Liver (tissue), 8 donors: ENCODE measurements at regions not wholly inside any gene's neighbourhood (a gene's known extent, or its start where the extent isn't known, plus 50 kb on each side); places are given as distances from the start of the nearest gene placed in this dataset.
"Not testable (repeated sequence)": the region's sequence is repeated elsewhere in the genome, so short reads cannot be mapped to it uniquely, and the experiment has no call there.

ENCODE experiments used
- DNase-seq: peaks from one replicate; pipeline ENCODE4 v3.0.0-alpha.2; 2017; ENCODE audit warnings: low spot score
- H3K27ac ChIP-seq, 2 donors: one replicate each; pipeline ENCODE4 v1.7.0; 2013; ENCODE audit warnings: inconsistent platforms in 2 of 2, low read length in 2 of 2, control low read depth in 1 of 2, low read depth in 1 of 2, mild to moderate bottlenecking in 1 of 2
- H3K27me3 ChIP-seq, 4 donors: one replicate each; pipeline versions ENCODE4 v1.6.1 to v1.7.0; 2013; ENCODE audit warnings: low read length in 3 of 4, inconsistent platforms in 1 of 4, mild to moderate bottlenecking in 1 of 4, moderate library complexity in 1 of 4; ENCODE audit not compliant: control insufficient read depth in 4 of 4, insufficient read depth in 4 of 4
- H3K36me3 ChIP-seq, 4 donors: one replicate each; pipeline versions ENCODE4 v1.6.1 to v1.7.0; 2013; ENCODE audit warnings: low read length in 3 of 4, mild to moderate bottlenecking in 3 of 4, low read depth in 1 of 4, moderate library complexity in 1 of 4; ENCODE audit not compliant: control insufficient read depth in 4 of 4, insufficient read depth in 3 of 4
- H3K4me1 ChIP-seq, 4 donors: one replicate each; pipeline versions ENCODE4 v1.6.1 to v1.7.0; 2013; ENCODE audit warnings: low read length in 3 of 4, mild to moderate bottlenecking in 3 of 4, moderate library complexity in 1 of 4; ENCODE audit not compliant: control insufficient read depth in 4 of 4, insufficient read depth in 4 of 4
- H3K4me3 ChIP-seq, 3 donors: one replicate each; pipeline versions ENCODE4 v1.6.1 to v1.7.0; 2013; ENCODE audit warnings: low read length in 3 of 3, control low read depth in 1 of 3, low read depth in 1 of 3, mild to moderate bottlenecking in 1 of 3
- H3K9ac ChIP-seq, 2 donors: one replicate each; pipeline ENCODE4 v1.7.0; 2013; ENCODE audit warnings: low read length in 2 of 2, mild to moderate bottlenecking in 2 of 2, moderate library complexity in 2 of 2, control low read depth in 1 of 2, low read depth in 1 of 2
- H3K9me3 ChIP-seq, 4 donors: one replicate each; pipeline versions ENCODE4 v1.6.1 to v1.7.0; 2013; ENCODE audit warnings: low read length in 3 of 4; ENCODE audit not compliant: control insufficient read depth in 4 of 4
- EGR1 ChIP-seq, 2 donors: IDR thresholded peaks; 2 replicates each; pipeline ENCODE4 v1.6.1; 2016 to 2018; ENCODE audit warnings: antibody characterized with exemption in 2 of 2, low read depth in 2 of 2
- FOXA1 ChIP-seq: IDR thresholded peaks from 2 replicates; pipeline ENCODE4 v1.6.1; 2016; ENCODE audit warnings: antibody characterized with exemption
- FOXA2 ChIP-seq: IDR thresholded peaks from 2 replicates; pipeline ENCODE4 v1.6.1; 2016; ENCODE audit warnings: antibody characterized with exemption
- GABPA ChIP-seq, 2 donors: IDR thresholded peaks in 1 of 2; conservative IDR thresholded peaks in 1 of 2; 2 replicates each; pipeline ENCODE4 v1.6.1; 2016; ENCODE audit warnings: antibody characterized with exemption in 2 of 2, mild to moderate bottlenecking in 1 of 2, moderate library complexity in 1 of 2
- HNF4A ChIP-seq, 2 donors: conservative IDR thresholded peaks; 2 replicates each; pipeline ENCODE4 v1.6.1; 2016; ENCODE audit warnings: antibody characterized with exemption in 2 of 2, mild to moderate bottlenecking in 2 of 2
- HNF4G ChIP-seq: IDR thresholded peaks from 2 replicates; pipeline ENCODE4 v1.6.1; 2016; ENCODE audit warnings: antibody characterized with exemption
- JUND ChIP-seq, 2 donors: IDR thresholded peaks; 2 replicates each; pipeline ENCODE4 v1.6.1; 2016; ENCODE audit warnings: antibody characterized with exemption in 2 of 2
- NR2F2 ChIP-seq: IDR thresholded peaks from 2 replicates; pipeline ENCODE4 v1.6.1; 2016; ENCODE audit warnings: antibody characterized with exemption
- RAD21 ChIP-seq, 2 donors: IDR thresholded peaks; 2 replicates each; pipeline ENCODE4 v1.6.1; 2016; ENCODE audit warnings: antibody characterized with exemption in 2 of 2, mild to moderate bottlenecking in 2 of 2
- RXRA ChIP-seq, 2 donors: IDR thresholded peaks; 2 replicates each; pipeline ENCODE4 v1.6.1; 2017 to 2018; ENCODE audit warnings: antibody characterized with exemption in 2 of 2, mild to moderate bottlenecking in 1 of 2
- SP1 ChIP-seq: IDR thresholded peaks from 2 replicates; pipeline ENCODE4 v1.6.1; 2018; ENCODE audit warnings: antibody characterized with exemption, mild to moderate bottlenecking
- TAF1 ChIP-seq: conservative IDR thresholded peaks from 2 replicates; pipeline ENCODE4 v1.6.1; 2016; ENCODE audit warnings: antibody characterized with exemption, mild to moderate bottlenecking
- YY1 ChIP-seq: IDR thresholded peaks from 2 replicates; pipeline ENCODE4 v1.6.1; 2016; ENCODE audit warnings: antibody characterized with exemption, mild to moderate bottlenecking
- WGBS: extraction: QIAGEN DNeasy Blood & Tissue Kit; methylation state at CpG from one replicate; pipeline ENCODE4 v1.1.7; 2013; 5-methylcytosine and 5-hydroxymethylcytosine counted together
- TF ChIP-seq, protein P1 (sequence below): fragments of 150-350 bp; IDR thresholded peaks from 2 replicates; pipeline ENCODE4 v1.5.1; 2017; ENCODE audit warnings: improper control_type of control experiment, low read depth, low read length; ENCODE audit not compliant: missing input control
- TF ChIP-seq, protein P2 (sequence below): IDR thresholded peaks from 2 replicates; pipeline ENCODE4 v1.6.1; 2016; ENCODE audit warnings: antibody characterized with exemption
- TF ChIP-seq, protein P3 (sequence below): IDR thresholded peaks from 2 replicates; pipeline ENCODE4 v1.6.1; 2016; ENCODE audit warnings: antibody characterized with exemption, mild to moderate bottlenecking
- TF ChIP-seq, protein P4 (sequence below): IDR thresholded peaks from 2 replicates; pipeline ENCODE4 v1.6.1; 2016; ENCODE audit warnings: antibody characterized with exemption
- donor health status: healthy.
- donor health status: healthy.
- donor health status: healthy.
- donor health status: healthy.
- donor health status: healthy.

DNA sequence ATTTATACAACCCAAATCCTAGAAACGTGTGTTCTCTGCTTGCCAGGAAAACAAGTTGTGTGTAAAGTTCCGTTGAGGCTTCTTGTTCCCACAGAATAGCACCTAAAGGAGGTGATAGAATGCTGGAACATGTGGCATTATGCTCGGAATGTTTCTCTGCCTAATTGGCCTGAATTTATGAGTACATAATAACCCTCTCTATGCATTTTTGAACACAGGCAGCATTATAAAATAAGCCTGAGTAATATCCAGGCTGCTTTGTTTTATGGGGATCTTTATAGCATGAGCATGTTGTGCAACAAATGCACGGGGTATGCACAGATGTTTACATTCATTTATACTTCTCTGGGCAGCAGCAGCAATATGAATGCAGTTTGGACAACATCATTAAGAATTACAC is 385.7 kb downstream of the MBD2 start:
- Histone ChIP-seq H3K9ac (no peak overlapping the region), H3K27ac (no peak overlapping the region)

DNA sequence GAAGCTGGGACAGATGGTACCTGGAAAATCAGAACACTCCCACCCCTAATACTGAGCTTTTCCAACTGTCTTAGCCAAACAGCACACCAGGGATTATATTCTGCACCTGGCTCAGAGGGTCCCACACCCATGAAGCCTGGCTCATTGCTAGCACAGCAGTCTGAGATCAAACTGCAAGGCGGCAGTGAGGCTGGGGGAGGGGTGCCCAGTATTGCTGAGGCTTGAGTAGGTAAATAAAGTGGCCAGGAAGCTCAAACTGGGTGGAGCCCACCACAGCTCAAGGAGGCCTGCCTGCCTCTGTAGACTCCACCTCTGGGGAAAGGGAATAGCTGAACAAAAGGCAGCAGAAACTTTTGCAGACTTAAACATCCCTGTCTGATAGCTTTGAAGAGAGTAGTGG is 403.3 kb downstream of the MBD2 start:
- not testable (repeated sequence) for DNase-seq, H3K9ac ChIP-seq, H3K27me3 ChIP-seq, H3K27ac ChIP-seq, H3K4me3 ChIP-seq, H3K4me1 ChIP-seq, H3K36me3 ChIP-seq, H3K9me3 ChIP-seq
- 13% methylated on average over 1 of the region's 1 CpG for WGBS

More for the DNA sequence above, 385.7 kb downstream of the MBD2 start:
- no peaks in the 10 kb centered on the region for H3K36me3 ChIP-seq
- no peaks in the 10 kb centered on the region for H3K4me1 ChIP-seq
- H3K4me3 ChIP-seq, result no peak overlapping the region
- H3K27me3 ChIP-seq, result no peaks in the 10 kb centered on the region
- peaks cover 0 to 7% (median 2%) of the 10 kb centered on the region in 4 donors for H3K9me3 ChIP-seq
- DNase-seq, result no peak
- WGBS, result 58% methylated on average over 4 of the region's 4 CpGs
- TF ChIP-seq FOXA2 (no peak), HNF4G (no peak), RAD21 (IDR thresholded peaks at IDR 0.05) (no peak), EGR1 (IDR thresholded peaks at IDR 0.05; ENCODE audit: low read depth in 2 of 2) (no peak), GABPA (IDR thresholded peaks at IDR 0.05 in 1 of 2, conservative IDR thresholded peaks at IDR 0.05 in 1 of 2) (no peak)
- TF ChIP-seq, protein P1, sequence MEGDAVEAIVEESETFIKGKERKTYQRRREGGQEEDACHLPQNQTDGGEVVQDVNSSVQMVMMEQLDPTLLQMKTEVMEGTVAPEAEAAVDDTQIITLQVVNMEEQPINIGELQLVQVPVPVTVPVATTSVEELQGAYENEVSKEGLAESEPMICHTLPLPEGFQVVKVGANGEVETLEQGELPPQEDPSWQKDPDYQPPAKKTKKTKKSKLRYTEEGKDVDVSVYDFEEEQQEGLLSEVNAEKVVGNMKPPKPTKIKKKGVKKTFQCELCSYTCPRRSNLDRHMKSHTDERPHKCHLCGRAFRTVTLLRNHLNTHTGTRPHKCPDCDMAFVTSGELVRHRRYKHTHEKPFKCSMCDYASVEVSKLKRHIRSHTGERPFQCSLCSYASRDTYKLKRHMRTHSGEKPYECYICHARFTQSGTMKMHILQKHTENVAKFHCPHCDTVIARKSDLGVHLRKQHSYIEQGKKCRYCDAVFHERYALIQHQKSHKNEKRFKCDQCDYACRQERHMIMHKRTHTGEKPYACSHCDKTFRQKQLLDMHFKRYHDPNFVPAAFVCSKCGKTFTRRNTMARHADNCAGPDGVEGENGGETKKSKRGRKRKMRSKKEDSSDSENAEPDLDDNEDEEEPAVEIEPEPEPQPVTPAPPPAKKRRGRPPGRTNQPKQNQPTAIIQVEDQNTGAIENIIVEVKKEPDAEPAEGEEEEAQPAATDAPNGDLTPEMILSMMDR, result no peak
- TF ChIP-seq, protein P2, sequence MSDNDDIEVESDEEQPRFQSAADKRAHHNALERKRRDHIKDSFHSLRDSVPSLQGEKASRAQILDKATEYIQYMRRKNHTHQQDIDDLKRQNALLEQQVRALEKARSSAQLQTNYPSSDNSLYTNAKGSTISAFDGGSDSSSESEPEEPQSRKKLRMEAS, result no peak

DNA sequence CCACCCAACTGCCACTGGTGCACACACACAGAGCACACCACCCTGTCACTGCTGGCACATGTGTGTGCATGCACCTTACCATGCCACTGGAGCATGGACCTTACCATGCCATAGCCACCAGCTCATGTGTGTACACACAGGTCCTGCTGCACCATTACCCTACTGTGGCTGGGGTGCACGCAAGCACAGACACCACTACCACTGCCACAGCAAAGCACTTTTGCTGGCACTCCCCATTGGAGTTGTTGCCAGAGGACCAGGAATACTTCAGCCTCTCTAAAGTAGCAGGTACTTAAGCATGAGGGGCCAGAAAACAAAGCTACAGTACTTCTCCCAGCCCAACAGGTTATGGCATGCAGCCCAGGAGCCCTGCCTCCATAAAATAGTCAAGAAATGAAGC is 404.8 kb downstream of the MBD2 start:
- H3K27me3 ChIP-seq, result no peaks in the 10 kb centered on the region
- H3K9ac ChIP-seq, result no peak overlapping the region
- no peak for TF ChIP-seq HNF4G
- TF ChIP-seq RAD21 (IDR thresholded peaks at IDR 0.05), result no peak
- TF ChIP-seq RXRA (IDR thresholded peaks at IDR 0.05), result no peak
- TF ChIP-seq TAF1, result no peak
- TF ChIP-seq NR2F2, result no peak
- no peak for TF ChIP-seq SP1
- TF ChIP-seq, protein P3, sequence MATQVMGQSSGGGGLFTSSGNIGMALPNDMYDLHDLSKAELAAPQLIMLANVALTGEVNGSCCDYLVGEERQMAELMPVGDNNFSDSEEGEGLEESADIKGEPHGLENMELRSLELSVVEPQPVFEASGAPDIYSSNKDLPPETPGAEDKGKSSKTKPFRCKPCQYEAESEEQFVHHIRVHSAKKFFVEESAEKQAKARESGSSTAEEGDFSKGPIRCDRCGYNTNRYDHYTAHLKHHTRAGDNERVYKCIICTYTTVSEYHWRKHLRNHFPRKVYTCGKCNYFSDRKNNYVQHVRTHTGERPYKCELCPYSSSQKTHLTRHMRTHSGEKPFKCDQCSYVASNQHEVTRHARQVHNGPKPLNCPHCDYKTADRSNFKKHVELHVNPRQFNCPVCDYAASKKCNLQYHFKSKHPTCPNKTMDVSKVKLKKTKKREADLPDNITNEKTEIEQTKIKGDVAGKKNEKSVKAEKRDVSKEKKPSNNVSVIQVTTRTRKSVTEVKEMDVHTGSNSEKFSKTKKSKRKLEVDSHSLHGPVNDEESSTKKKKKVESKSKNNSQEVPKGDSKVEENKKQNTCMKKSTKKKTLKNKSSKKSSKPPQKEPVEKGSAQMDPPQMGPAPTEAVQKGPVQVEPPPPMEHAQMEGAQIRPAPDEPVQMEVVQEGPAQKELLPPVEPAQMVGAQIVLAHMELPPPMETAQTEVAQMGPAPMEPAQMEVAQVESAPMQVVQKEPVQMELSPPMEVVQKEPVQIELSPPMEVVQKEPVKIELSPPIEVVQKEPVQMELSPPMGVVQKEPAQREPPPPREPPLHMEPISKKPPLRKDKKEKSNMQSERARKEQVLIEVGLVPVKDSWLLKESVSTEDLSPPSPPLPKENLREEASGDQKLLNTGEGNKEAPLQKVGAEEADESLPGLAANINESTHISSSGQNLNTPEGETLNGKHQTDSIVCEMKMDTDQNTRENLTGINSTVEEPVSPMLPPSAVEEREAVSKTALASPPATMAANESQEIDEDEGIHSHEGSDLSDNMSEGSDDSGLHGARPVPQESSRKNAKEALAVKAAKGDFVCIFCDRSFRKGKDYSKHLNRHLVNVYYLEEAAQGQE, result no peak
- TF ChIP-seq, protein P2, result no peak
- no peak for TF ChIP-seq GABPA (IDR thresholded peaks at IDR 0.05 in 1 of 2, conservative IDR thresholded peaks at IDR 0.05 in 1 of 2)
- TF ChIP-seq, protein P4, sequence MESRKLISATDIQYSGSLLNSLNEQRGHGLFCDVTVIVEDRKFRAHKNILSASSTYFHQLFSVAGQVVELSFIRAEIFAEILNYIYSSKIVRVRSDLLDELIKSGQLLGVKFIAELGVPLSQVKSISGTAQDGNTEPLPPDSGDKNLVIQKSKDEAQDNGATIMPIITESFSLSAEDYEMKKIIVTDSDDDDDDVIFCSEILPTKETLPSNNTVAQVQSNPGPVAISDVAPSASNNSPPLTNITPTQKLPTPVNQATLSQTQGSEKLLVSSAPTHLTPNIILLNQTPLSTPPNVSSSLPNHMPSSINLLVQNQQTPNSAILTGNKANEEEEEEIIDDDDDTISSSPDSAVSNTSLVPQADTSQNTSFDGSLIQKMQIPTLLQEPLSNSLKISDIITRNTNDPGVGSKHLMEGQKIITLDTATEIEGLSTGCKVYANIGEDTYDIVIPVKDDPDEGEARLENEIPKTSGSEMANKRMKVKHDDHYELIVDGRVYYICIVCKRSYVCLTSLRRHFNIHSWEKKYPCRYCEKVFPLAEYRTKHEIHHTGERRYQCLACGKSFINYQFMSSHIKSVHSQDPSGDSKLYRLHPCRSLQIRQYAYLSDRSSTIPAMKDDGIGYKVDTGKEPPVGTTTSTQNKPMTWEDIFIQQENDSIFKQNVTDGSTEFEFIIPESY, result no peak
- no peak for TF ChIP-seq JUND (IDR thresholded peaks at IDR 0.05)
- TF ChIP-seq HNF4A (conservative IDR thresholded peaks at IDR 0.05), result no peak
- TF ChIP-seq YY1, result no peak
- no peak for TF ChIP-seq FOXA2
- no peak for TF ChIP-seq EGR1 (IDR thresholded peaks at IDR 0.05; ENCODE audit: low read depth in 2 of 2)
- TF ChIP-seq, protein P1, result no peak
- TF ChIP-seq FOXA1, result no peak
- DNase-seq, result no peak
- no peaks in the 10 kb centered on the region for H3K4me1 ChIP-seq
- 87% methylated on average over 1 of the region's 1 CpG for WGBS
- H3K9me3 ChIP-seq, result peaks cover 0 to 4% (median 0%) of the 10 kb centered on the region in 4 donors
- no peaks in the 10 kb centered on the region for H3K36me3 ChIP-seq
- no peak overlapping the region for H3K27ac ChIP-seq
- no peak overlapping the region for H3K4me3 ChIP-seq
